Adrenal gland (tissue), 9 donors: ENCODE measurements at regions not wholly inside any gene's neighbourhood (a gene's known extent, or its start where the extent isn't known, plus 50 kb on each side); places are given as distances from the start of the nearest gene placed in this dataset.

Source experiments
- DNase-seq, 7 donors: peaks; one replicate each; pipeline ENCODE4 v3.0.0-alpha.2; 2019 to 2020
- H3K27ac ChIP-seq, 5 donors: fragments of 200-600 bp; sonication (generic) in 4 of 5; 1 replicate in 3 of 5; 2 replicates in 2 of 5; pipeline versions ENCODE4 v1.5.1 to v1.8.0; 2016 to 2020; ENCODE audit warnings: mild to moderate bottlenecking in 1 of 5
- H3K27me3 ChIP-seq: fragments of 200-600 bp; 2 replicates; pipeline ENCODE4 v1.8.0; 2021
- H3K36me3 ChIP-seq, 2 donors: fragments of 200-600 bp; replicated peaks in 1 of 2; 1 replicate in 1 of 2; 2 replicates in 1 of 2; pipeline versions ENCODE4 v1.5.1 to v1.8.0; 2018 to 2022
- H3K4me1 ChIP-seq, 2 donors: fragments of 200-600 bp; replicated peaks in 1 of 2; 1 replicate in 1 of 2; 2 replicates in 1 of 2; pipeline versions ENCODE4 v1.5.1 to v1.8.0; 2018 to 2021
- H3K4me3 ChIP-seq, 4 donors: fragments of 200-600 bp; sonication (generic) in 3 of 4; one replicate each; pipeline ENCODE4 v1.5.1; 2016 to 2018
- H3K9me3 ChIP-seq, 3 donors: fragments of 200-600 bp; sonication (generic) in 1 of 3; replicated peaks in 1 of 3; 1 replicate in 2 of 3; 2 replicates in 1 of 3; pipeline versions ENCODE4 v1.5.1 to v1.8.0; 2016 to 2021
- CTCF ChIP-seq, 6 experiments: fragments of 450-650 bp in 4 of 6; fragments of 200-600 bp in 2 of 6; sonication (generic) in 1 of 6; IDR thresholded peaks; 1 replicate in 5 of 6; 2 replicates in 1 of 6; pipeline versions ENCODE4 v1.5.1 to v1.8.0; 2016 to 2021; ENCODE audit warnings: antibody characterized with exemption in 6 of 6, mild to moderate bottlenecking in 2 of 6, moderate library complexity in 1 of 6
- POLR2A ChIP-seq, 2 donors: fragments of 450-650 bp; IDR thresholded peaks; one replicate each; pipeline ENCODE4 v1.6.1; 2017; ENCODE audit warnings: antibody characterized with exemption in 2 of 2, mild to moderate bottlenecking in 2 of 2, moderate library complexity in 1 of 2
- WGBS, 4 donors: extraction: QIAGEN DNeasy Blood & Tissue Kit in 2 of 4; methylation state at CpG; one replicate each; pipeline versions ENCODE4 v1.1.5 to v1.1.7; 2013 to 2017; 5-methylcytosine and 5-hydroxymethylcytosine counted together
- intact Hi-C, 2 donors: fragments of 100-400 bp; cut with DNase I; formaldehyde crosslinking; loops; one replicate each; pipeline versions ENCODE4 v1.14.1 to v1.15.0; 2022 to 2023
- donor health status: healthy with polysubstance abuse.
- donor health status: Bipolar disorder and iron deficiency.
- donor health status: DM: yes; HTN: yes; CAD: no.
- donor health status: DM: no; HTN: no; CAD: no.
- donor health status: DM: no; HTN: no; CAD: no.

GRCh38 chr9:18397076-18397475, 76.9 kb upstream of the ADAMTSL1 start:
- no peak overlapping the region for H3K27ac ChIP-seq
- H3K27me3 ChIP-seq = no peaks in the 10 kb centered on the region
- H3K4me3 ChIP-seq = no peak overlapping the region
- TF ChIP-seq POLR2A (IDR thresholded peaks at IDR 0.05) = no peak
- TF ChIP-seq CTCF (IDR thresholded peaks at IDR 0.05) = no peak
- peaks cover 14% of the 10 kb centered on the region in 2 donors for H3K4me1 ChIP-seq
- H3K36me3 ChIP-seq = no peaks in the 10 kb centered on the region
- intact Hi-C loops = no loop called here
- DNase-seq = no peak
- 60 to 67% (median 64%) methylated on average over 2 of the region's 2 CpGs for WGBS, 4 donors
- no peaks in the 10 kb centered on the region for H3K9me3 ChIP-seq

- 97 to 100% (median 100%) methylated on average over 1 of the region's 1 CpG for WGBS, 4 donors
- Histone ChIP-seq H3K4me3 (no peak overlapping the region), H3K36me3 (no peaks in the 10 kb centered on the region), H3K4me1 (peaks cover 13 to 14% of the 10 kb centered on the region in 2 donors), H3K27me3 (no peaks in the 10 kb centered on the region), H3K27ac (no peak overlapping the region), H3K9me3 (no peaks in the 10 kb centered on the region)
- DNase-seq = no peak
- no peak for TF ChIP-seq CTCF (IDR thresholded peaks at IDR 0.05)
- TF ChIP-seq POLR2A (IDR thresholded peaks at IDR 0.05) = no peak
- intact Hi-C loops = no loop called here
Observed at GRCh38 chr9:18398038-18398437, 75.9 kb upstream of the ADAMTSL1 start.

- H3K9me3 ChIP-seq = no peaks in the 10 kb centered on the region
- WGBS, 4 donors = 87 to 93% (median 90%) methylated on average over 3 of the region's 3 CpGs
- H3K4me3 ChIP-seq = no peak overlapping the region
- TF ChIP-seq CTCF (IDR thresholded peaks at IDR 0.05) = no peak
- TF ChIP-seq POLR2A (IDR thresholded peaks at IDR 0.05) = no peak
- no peak for DNase-seq
- no peaks in the 10 kb centered on the region for H3K4me1 ChIP-seq
- H3K36me3 ChIP-seq = no peaks in the 10 kb centered on the region
- H3K27ac ChIP-seq = no peak overlapping the region
- intact Hi-C loops = loop anchor here in 1 of 2 donors (10.0 kb wide), 1 partner anchor 60 kb away; no protein-coding TSS in a partner anchor
- no peaks in the 10 kb centered on the region for H3K27me3 ChIP-seq
Observed at GRCh38 chr9:18404434-18405029, 69.4 kb upstream of the ADAMTSL1 start.

GRCh38 chr9:18405240-18405639, 68.7 kb upstream of the ADAMTSL1 start:
- 80 to 88% (median 87%) methylated on average over 3 of the region's 3 CpGs for WGBS, 4 donors
- no peak for TF ChIP-seq CTCF (IDR thresholded peaks at IDR 0.05)
- no peak for TF ChIP-seq POLR2A (IDR thresholded peaks at IDR 0.05)
- Histone ChIP-seq H3K4me3 (no peak overlapping the region), H3K27ac (no peak overlapping the region), H3K27me3 (no peaks in the 10 kb centered on the region), H3K9me3 (no peaks in the 10 kb centered on the region), H3K4me1 (no peaks in the 10 kb centered on the region), H3K36me3 (no peaks in the 10 kb centered on the region)
- peak in 1 of 7 donors; percentile 12 for DNase-seq
- intact Hi-C loops = loop anchor here in 1 of 2 donors (10.0 kb wide), 1 partner anchor 60 kb away; no protein-coding TSS in a partner anchor
